Nucleus accumbens (tissue), 56 donors: ENCODE measurements at regions not wholly inside any gene's neighbourhood (a gene's known extent, or its start where the extent isn't known, plus 50 kb on each side); places are given as distances from the start of the nearest gene placed in this dataset.

Experiments
- DNase-seq, 56 donors: peaks; one replicate each; lab custom pipeline; 2025; lab: John Stamatoyannopoulos, UW

GRCh38 chr4:7128234-7128633 is 60.4 kb upstream of the GRPEL1 start:
- DNase-seq: no peak

DNA sequence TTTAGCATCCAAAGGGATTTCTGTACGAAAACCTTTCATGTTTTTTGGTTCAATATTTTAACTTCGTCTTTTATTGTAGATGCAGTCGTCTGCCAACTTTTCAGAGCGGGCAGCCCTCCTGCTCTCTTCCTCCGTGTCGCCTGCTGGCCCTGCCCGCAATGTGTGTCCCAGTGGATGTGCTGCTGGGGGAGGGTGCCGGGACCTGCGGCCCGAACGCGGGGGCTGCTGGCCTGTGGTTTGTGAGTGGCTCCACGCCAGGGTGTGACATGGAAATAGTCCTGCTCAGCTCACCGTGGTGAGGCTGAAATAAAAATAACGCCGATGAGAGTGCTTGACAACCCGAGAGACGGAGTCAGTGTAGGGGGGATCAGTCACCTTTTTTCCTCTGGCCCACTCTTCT is 59.7 kb upstream of the GRPEL1 start:
- no peak for DNase-seq

DNA sequence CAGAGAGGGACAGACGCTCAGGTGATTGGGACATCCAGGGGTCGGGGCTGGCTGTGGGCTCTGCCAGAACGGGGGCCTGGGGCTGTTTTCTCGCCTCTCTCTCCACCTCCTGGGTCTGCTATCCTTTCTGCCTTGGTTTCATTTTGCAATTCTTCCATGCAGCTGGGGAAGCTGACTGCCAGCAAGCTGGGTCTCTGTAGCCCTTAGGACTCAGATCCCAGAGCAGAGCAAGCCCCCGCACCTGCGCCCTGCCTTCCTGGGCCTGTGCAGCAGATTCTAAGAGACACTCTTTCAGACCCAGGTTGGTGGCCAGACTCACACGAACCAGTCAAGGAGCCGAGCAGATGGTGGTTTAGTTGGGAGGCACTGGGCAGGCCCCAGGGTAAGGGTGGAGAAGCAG is 59.1 kb upstream of the GRPEL1 start:
- no peak for DNase-seq

- no peak for DNase-seq
Measured at GRCh38 chr4:7124689-7125442, 57.0 kb upstream of the GRPEL1 start.

- DNase-seq: no peak
Measured at GRCh38 chr4:7121866-7122653, 54.2 kb upstream of the GRPEL1 start.

DNA sequence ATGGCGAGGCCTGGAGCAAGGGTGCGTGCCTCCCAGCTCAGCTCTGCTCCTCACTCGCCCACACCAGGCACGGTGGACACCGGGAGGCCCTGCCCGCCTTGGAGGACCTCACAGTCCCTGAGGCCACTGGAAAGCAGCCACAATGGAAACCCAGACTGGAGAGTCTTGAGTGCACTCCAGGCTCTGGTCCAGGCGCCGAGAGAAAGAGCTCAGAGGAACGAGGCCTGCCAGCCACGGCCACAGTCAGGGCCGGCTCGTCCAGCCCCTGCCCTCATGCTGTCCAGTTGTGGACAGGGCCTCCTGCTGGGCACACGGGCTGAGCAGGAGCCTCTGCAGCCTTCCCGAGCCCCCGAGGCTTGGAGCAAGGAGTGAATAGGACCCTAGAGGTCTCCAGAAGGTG is 53.3 kb upstream of the GRPEL1 start:
- DNase-seq: peak in 6 of 56 donors; percentile 5 to 40 (median 11)

GRCh38 chr4:7120341-7120740 is 52.5 kb upstream of the GRPEL1 start:
- DNase-seq: no peak

- DNase-seq: no peak
Measured at GRCh38 chr4:7118013-7118832, 50.4 kb upstream of the GRPEL1 start.
